A204.1 (cell line): ENCODE measurements at regions not wholly inside any gene's neighbourhood (a gene's known extent, or its start where the extent isn't known, plus 50 kb on each side); places are given as distances from the start of the nearest gene placed in this dataset.

Experiments
- FAIRE-seq: peaks from 2 replicates; lab custom pipeline; 2012; peaks lifted over from hg19 to GRCh38; lab: Jason Lieb, UNC

DNA sequence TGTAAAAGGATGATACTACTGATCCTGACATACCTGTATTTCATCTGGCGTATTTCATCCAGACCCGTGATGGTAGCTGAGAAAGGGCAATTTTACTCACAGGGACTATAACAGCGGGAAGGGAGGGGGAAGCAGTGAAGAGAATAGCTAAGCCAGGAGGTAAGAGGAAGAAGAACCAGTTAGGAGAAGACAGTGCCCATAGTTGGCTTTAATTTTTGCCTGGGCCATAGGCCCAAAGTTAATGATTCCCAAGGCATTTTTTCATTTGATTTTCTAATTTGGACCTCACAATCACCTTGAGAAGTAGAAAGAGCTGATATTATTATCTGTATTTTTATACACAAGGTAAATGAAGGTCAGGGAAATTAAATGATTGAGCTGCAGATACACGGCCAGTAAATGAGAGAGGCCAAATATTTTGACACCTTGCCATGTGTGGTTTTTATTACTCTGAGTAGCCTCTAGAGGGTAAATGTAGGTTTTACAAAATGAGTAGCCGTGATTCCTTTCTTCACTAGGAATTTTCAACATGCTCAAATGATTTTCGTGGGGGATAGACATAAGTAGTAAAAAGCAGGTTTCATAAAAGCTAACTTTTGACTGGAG lies 382.2 kb downstream of the FUT8 start:
- FAIRE-seq, result no peak

DNA sequence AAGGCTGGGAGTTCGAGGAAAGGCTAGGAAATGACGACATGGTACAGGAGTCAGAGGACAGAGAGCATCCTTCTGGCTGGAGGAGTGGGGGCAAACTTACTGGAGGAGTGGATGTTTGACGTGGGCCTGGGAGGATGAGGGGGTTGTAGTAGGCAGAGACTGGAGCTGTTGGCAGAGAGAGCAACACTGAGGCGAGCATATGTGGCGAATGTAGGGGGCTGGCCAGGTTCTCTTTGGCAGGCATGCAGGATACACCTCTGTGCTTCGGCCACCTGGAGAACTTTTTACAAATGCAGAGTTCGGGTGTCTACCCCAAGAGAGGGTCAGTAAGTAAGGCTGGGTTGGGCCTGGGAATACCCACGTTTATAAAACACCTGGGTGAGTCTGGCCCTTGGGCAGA lies 385.7 kb downstream of the FUT8 start:
- FAIRE-seq, result no peak

DNA sequence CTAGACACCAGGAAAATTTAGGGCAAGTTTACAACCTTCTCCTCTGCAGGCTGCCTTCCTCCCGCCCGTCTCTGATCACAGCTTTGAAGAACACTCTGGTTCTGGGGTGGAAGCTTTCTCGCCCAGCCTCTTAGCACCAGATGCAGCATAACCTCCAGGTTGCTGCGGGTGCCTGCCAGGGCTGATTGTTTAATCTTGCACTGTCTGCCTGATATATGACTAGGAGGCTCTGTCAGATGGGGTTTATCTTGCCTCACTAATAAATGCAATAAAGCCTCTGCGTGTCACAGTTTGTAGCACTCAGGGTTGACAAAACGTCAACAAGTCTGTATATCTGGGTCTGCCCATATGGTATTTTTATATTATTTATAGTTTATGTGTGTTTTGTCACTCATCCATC lies 388.2 kb downstream of the FUT8 start:
- FAIRE-seq, result no peak

DNA sequence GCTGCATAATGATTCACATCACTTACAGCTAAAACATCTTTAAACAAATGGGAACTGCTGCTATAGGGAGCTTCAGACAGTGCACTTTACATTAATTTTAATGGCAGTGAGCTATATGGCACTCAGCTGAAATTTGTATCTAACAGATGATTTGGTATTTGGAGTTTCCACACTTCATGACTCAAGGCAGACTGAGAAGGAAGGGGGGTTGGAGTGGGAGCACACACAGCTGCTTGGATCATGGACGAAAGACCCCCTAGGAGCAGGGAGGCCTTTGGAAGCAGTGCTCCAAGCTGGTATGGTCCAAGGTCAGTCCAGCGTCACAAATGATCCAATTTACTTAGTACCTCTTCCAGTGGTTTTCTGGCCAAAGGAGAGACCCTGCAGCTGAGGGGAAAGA lies 389.7 kb downstream of the FUT8 start:
- no peak for FAIRE-seq

DNA sequence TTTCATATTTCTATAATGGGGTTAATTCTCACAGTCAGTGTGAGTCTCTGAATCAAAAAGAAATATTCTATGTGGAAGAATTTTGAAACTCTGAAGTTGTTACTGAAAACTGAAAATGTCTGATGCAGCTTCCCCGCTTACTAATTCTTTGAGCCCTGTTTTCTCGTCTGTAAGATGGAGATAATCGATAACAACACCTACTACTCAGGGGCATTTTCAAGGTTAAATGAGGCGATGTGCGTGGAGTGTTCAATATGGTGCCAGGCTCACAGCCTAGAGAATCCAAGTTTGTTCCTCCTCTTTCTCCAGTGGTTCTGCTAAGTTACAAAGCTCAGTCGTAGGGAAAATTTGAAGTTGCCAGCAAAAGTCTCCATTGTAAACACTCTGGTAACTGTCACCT lies 391.4 kb downstream of the FUT8 start:
- no peak for FAIRE-seq

DNA sequence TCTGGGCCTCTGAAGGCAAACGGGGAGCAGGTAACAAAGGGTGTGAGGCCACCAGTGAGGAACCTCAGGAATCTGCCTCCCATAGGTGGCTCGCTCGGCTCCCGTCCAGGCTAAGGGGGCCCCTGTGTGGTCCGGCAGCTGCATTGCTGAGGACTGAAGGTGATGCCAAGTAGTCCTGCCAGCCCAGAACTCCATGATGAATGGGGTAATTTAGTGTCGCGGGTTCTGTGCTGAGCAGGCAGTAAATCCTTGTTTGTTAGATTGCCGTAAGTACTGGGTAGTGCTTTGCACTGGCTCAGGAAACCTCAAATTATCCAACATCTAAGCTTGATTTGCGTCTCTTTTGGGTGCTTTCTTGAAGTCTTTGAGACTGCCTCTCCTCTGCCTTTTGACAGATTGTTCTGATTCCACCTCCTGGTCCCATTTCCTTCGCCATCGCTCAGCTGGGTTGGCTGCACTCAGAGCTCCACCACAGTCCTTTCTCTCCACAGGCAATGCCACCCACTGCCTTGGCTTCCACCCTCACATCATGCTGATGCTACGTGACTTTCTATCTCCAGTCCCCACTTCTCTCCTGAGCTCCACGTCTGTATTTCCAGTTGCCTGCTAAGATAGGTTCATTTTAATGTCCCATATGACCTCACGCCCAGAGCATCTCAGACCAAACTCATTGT lies 392.0 kb downstream of the FUT8 start:
- FAIRE-seq, result no peak

DNA sequence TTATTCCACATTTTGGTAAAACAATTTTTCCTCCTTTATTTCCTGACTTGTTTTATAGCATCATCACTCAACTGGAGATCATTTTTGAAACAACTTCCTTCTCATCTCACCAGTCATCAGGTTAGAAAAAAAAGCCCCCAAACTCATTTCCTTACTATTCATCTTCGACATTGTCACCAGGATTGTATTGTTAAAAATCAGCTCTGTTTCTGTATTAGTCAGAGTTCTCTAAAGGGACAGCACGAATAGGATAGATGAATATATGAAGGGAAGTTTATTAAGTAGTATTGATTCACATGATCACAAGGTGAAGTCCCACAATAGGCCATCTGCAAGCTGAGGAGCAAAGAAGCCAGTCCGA lies 392.6 kb downstream of the FUT8 start:
- FAIRE-seq, result no peak

DNA sequence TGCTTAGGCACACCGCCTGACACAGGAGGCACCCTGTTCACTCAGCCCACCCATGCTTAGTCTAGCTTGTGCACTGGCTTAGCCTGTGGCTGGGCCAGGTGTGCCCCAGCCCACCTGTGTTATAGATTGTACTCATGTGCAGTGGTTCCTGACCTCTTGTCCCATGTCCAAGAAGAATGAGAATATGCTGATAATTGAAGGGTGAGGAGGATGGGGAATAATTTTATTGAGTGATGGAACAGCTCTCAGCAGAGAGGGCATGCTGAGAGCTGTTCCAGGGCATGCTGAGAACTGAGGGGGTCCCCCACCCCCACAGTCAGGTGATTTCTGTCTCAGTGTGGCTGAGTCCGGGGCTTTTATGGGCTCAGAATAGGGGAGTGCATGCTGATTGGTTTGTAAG lies 395.9 kb downstream of the FUT8 start:
- FAIRE-seq, result no peak

DNA sequence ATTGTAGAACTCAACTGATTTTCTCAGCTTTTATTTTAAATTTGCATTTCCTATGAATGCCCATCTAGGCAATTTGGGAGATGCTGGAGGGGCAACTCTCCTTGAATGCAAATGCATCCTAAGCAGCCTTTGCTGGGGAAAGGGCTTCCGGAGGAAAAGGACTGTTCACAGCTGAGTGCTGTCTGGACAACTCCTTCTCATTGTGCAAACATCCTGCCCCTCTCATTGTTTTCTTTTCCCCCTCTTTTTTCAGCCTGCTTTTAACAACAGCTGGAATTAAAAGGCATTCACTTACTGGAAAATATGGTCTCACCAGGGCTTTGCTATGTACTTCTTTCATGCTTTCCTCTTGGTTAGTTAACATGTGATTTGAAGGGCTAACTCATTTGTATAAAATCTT lies 397.8 kb downstream of the FUT8 start:
- no peak for FAIRE-seq

DNA sequence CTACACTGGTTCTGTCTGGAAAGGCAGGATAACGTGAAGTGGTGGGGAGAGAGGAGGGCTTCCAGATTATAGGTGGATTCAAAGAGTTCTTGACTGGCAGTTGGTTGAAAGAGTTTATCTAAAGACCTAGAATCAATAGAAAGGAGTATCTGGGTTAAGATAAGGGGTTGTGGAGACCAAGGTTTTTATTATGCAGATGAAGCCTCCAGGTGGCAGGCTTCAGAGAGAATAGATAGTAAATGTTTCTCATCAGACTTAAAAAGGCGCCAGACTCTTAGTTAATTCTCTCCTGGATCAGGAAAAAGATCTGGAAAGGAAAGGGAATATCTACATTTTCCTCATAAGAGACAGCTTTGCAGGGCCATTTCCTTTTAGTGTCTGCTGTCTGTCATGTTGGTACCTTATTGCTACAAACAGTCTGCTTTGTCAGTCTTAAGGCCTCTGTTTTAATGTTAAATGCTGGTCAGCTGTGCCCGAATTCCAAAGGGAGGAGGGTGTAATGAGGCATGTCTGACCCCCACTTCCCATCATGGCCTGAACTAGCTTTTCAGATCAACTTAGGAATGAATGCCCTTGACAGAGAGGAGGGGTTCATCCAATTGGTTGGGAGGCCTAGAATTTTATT lies 401.3 kb downstream of the FUT8 start:
- FAIRE-seq, result no peak

DNA sequence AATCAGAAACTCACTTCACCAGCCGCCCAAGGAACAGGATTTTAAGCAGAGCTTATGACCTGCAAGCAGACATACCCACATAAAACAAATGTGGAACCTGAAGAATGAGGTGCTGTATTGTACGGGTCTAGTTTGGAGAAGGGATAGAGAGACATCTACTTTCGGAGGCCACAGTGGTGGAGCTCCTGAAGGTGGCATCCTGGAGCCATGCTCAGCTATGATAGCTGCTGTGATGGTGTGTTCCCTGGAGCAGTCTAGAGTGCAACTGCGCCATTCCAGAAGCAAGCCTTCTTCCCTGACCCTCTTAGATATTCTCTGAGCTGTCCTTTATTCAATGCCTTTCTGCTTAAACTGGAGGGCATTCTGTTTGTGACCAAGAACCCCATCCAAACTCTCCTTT lies 402.6 kb downstream of the FUT8 start:
- FAIRE-seq, result no peak

DNA sequence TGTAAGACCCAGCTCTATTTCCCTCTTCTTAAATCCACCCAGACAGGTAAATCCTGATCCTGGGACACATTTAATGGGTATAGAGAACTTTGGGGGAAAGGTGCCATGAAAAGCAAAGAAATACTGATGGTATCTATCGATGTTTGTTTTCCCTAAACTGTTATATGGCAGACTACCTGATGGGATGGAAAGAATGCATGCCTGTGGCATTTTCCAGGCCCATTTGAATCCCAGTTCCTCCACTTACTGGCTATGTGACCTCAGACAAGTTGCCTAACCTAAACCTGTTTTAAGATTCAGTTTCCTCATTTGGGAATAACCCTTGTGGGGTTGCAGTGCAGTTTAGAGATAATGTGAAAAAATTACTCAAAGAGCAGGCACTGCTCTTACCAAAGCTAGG lies 404.5 kb downstream of the FUT8 start:
- FAIRE-seq, result no peak

DNA sequence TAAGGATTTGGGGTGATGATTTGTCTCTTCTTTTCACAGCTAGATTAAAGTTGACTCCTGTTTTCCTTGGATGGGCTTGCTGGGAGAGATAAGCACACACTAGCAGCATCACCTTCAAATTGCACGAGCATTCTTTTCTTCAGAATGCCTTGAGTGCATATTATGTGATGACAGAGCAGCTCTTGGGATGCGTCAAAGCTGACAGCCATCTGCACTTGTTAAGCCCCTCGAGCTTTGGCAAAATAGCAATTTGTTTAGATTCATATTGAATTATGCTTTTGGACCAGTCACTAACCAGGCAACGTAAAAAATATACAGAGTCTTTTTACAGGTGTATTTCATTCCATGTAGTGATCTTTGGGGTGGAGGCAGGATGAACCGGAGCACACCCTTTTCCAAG lies 407.0 kb downstream of the FUT8 start:
- FAIRE-seq, result no peak

DNA sequence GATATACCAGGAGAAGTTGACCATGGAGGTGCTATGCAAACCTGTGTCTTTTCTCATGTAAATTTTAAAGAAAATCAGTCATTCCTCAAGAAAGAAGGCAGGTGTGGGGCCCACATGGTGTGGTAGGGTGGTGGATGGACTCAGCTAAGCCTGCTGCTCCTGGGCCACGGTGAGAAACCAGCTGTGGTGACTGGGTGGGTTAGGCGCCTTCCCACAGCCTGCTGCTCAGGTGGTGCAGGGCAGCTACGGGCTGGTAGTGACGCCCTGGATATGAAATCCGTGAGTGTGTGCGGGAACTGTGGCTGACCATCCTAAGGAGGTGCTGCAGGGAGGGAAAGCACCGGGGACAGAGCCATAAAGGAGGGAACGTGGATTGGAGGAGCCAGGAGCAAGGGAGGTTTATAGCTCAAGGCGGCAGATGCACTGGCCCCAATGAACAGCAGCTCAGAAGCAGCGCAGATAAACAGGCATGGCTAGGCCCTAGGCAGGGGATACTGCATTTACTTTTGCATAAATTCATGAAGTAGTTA lies 408.8 kb downstream of the FUT8 start:
- FAIRE-seq, result no peak

DNA sequence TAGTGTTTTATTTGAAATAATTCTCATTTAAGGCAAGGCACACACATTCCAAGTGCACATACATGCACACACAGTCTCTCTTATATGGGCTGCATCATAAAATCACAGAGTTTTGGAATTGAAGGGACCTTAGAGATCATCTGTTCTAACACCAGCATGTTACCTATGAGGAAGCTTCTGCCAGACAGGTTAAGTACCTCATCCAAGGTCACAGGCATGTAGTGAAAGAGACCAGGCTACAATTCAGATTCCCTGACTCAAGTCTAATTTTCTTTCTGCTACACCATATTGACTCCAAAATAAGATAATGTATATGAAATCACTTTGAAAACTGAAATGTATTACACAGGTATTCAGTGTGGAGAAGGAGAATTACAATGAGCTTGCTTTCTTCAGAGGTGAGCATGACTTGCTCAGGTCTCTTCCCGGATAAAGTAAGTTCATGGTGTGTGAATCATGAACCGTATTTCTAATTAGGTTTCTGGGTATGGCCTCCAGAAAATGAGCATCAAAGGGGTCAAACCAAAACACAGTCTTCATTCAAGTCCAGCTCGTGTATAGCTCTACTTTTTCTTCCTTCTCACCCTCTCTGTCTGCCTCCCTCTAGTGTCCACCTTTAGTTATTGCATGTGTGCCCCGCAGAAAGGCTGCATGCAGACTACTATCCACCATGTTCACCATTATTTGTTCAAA lies 411.9 kb downstream of the FUT8 start:
- FAIRE-seq, result peak; percentile 89

DNA sequence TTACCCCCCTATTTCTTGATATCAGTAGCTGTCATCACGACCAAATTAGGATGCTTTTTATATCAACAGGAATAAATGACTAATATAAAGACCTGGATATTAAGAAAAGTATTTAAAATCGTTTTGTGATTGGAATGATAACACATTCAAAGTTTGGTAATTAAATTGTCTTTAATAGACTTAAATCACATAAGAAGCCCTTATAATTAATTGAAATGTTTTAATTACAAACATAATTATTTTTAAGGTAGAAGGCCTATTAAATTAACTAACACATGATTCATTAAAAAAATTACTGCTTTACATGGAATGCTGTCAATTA lies 412.4 kb downstream of the FUT8 start:
- FAIRE-seq, result no peak

DNA sequence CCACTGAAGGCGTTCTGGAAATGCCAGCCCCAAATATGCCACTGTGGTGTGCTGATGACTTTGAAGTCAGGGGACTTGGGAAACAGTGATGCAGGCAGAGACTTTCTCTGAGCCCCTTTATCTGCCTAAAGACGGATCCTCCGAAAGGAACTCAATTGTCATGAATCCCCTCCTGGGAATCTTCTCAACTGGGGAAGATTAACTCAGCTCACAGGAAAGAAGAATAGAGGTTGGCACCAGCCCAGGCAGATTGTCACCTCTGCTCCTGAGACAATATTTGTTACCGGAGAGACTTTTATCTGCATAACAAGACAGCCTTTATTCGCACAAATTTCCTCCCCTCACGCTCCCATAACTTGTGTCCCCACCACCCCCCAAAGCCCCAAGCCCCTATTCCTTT lies 414.4 kb downstream of the FUT8 start:
- no peak for FAIRE-seq

DNA sequence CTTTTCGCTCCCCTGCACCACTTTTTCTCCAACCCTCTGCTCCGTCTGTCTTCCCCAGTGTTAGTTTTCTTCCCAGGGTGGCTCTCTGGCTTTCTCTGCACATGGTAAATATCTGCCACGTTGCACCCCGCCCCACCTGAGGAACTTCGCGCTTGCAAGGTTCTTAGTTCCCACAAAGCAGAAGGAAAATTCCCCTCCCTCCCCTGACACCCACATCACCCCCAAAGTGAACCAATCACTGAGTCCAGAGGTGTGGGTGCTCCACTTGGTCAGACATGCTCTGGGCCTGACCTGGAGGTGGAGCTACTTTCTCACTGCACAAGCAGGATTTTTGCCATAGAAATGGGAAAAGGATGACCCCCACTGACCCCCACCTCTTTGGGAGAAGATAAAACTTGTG lies 415.0 kb downstream of the FUT8 start:
- FAIRE-seq, result no peak

DNA sequence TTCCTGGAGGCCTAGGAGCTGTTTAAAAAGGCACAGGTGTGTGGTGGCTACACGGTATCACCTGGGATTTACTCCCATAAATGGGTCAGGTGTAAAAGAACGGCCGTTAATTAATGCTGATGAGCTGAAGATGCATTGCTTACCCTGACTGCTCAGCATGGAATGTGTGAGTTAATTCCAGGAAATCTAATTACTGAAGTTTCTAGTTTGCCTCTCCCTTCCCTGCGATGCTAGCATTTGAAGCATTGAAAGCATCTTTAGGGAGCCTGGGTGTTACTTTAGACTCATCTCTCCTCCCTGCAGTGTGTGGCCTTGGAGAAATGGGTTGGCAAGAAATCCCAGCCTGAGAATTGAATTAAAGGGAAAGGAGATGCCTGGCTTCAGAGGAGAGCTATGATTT lies 415.9 kb downstream of the FUT8 start:
- no peak for FAIRE-seq

DNA sequence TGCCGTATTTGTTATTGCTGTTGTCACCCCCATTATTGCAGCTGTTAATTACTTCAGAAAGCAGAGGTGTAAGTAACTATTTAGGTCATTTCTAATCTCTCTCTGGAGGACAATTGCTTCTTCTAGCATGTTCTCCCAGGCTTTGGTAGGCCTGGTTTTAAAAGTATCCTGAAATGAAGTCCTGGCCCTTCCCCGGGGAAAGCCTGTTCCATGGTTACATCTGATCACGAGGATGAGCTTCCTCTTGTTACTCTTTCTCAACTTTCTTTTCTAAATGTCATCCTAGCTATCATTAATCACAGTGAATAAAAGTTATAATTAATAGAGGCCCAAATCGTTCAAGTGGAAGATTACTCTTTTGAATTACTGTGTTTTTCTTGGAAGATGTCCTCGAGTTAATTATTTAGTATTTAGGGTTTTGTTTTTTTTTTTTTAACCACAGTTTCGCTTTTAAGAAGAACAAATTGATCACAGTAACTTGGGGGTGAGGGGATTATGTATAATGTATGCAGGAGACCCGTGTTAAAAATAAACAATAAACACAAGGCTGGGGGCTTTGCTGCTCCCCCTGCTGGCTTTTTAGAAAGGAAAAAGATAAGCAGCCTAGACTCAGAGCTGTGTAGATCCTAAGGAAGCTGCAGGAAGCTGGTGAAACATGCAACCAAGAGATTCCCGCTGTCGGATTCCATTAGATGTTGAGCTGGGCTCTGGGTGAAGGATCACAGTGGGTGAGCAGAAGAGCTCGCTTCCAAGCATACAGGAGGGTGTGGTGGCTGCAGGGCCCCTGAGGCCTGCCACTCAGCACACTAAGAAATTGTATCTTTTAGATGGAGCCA lies 420.1 kb downstream of the FUT8 start:
- FAIRE-seq, result no peak

DNA sequence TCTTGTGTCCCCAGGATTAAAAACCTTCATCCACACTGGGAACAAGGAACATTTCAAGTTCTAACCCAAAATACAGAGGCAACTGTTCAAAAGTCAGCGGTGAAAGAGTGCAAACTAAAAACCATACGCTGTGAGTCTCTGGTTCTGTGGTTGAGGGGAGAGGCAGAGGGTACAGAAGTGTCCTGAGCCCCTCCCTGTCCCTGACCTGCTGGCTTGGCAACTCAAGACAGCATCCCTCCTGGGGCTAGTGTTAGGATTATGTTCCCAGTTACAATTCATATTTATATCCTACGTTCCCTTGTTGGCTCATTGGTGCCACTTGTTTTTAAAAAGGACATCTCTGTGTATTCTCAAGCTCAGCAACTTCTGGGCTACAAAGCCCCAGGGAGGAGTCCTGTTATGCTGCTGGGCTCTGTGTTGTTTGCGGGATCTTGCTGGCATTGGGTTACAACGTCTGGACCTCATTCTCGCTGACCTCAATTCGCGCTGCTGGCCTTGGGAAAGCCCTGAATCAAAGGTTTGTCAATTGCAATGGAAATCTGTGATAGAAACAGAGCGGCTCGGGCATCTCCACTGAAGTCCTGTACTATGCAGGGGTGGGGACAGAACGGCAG lies 420.8 kb downstream of the FUT8 start:
- no peak for FAIRE-seq

DNA sequence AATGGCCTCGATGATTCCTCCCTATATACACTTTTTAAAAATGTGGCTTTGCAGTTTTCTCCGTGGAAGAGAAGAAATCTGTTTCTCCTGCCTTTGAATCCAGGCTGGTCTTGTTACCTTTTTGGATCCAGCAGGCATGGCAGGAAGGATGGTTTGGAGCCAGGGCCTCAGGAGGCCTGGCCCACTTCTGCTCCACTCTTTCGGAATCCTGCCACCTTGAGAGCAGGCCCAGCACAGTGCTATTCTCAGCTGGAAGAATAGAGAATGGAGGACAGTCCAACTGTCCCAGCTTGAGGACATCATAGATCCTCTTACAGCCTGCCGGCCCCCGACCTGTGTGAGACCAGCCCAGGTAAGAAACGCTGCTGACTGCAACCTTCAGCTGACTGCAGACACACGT lies 421.5 kb downstream of the FUT8 start:
- FAIRE-seq, result no peak
